ENCODE measurements at regions not wholly inside any gene's neighbourhood (a gene's known extent, or its start where the extent isn't known, plus 50 kb on each side); places are given as distances from the start of the nearest gene placed in this dataset.

- TF ChIP-seq EP300 (IDR thresholded peaks at IDR 0.05): no peak
- TF ChIP-seq POLR2A (IDR thresholded peaks at IDR 0.05; ENCODE audit: low read depth): no peak
- no peak for TF ChIP-seq CTCF (IDR thresholded peaks at IDR 0.05)
- TF ChIP-seq POLR2AphosphoS5 (IDR thresholded peaks at IDR 0.05): no peak
These were observed 608.0 kb downstream of the BRINP1 start for GRCh38 chr9:118761016-118761790.

Measured in esophagus muscularis mucosa (tissue), 4 donors.